Trophoblast cell (in vitro differentiated cells and primary cell): ENCODE measurements at regions not wholly inside any gene's neighbourhood (a gene's known extent, or its start where the extent isn't known, plus 50 kb on each side); places are given as distances from the start of the nearest gene placed in this dataset.

Experiments used
- DNase-seq, 2 donors: peaks; one replicate each; pipeline ENCODE4 v3.0.0-alpha.2; 2016
- H2AFZ ChIP-seq: 2 replicates; pipeline ENCODE4 v1.6.1; 2013; ENCODE audit warnings: low read length, moderate library complexity, mild to moderate bottlenecking; ENCODE audit not compliant: insufficient read depth, poor library complexity
- H2AK5ac ChIP-seq: 2 replicates; pipeline ENCODE4 v1.6.1; 2013; ENCODE audit warnings: mild to moderate bottlenecking, low read length
- H2BK120ac ChIP-seq: 2 replicates; pipeline ENCODE4 v1.6.1; 2013; ENCODE audit warnings: low read length, mild to moderate bottlenecking, moderate library complexity; ENCODE audit not compliant: insufficient read depth, poor library complexity
- H2BK12ac ChIP-seq: 2 replicates; pipeline ENCODE4 v1.6.1; 2013; ENCODE audit warnings: mild to moderate bottlenecking, low read length, moderate library complexity
- H2BK5ac ChIP-seq: 2 replicates; pipeline ENCODE4 v1.6.1; 2013; ENCODE audit warnings: low read length, low read depth, moderate library complexity, mild to moderate bottlenecking; ENCODE audit not compliant: poor library complexity
- H3K14ac ChIP-seq: 2 replicates; pipeline ENCODE4 v1.6.1; 2013; ENCODE audit warnings: mild to moderate bottlenecking, low read length
- H3K18ac ChIP-seq: 2 replicates; pipeline ENCODE4 v1.6.1; 2013; ENCODE audit warnings: mild to moderate bottlenecking, low read length
- H3K23ac ChIP-seq: 2 replicates; pipeline ENCODE4 v1.6.1; 2013; ENCODE audit warnings: low read length
- H3K27ac ChIP-seq: 2 replicates; pipeline ENCODE4 v1.5.1; 2013; ENCODE audit warnings: low read depth, mild to moderate bottlenecking, inconsistent platforms, low read length, moderate library complexity
- H3K27me3 ChIP-seq: 2 replicates; pipeline ENCODE4 v1.6.1; 2013; ENCODE audit warnings: inconsistent platforms, mild to moderate bottlenecking, low read length, moderate library complexity; ENCODE audit not compliant: insufficient read depth
- H3K36me3 ChIP-seq, 2 experiments: 1 replicate in 1 of 2; 2 replicates in 1 of 2; pipeline ENCODE4 v1.6.1; 2013; ENCODE audit warnings: low read length in 2 of 2, mild to moderate bottlenecking in 2 of 2, moderate library complexity in 1 of 2; ENCODE audit not compliant: insufficient read depth in 2 of 2, control insufficient read depth in 1 of 2
- H3K4ac ChIP-seq: 2 replicates; pipeline ENCODE4 v1.6.1; 2013; ENCODE audit warnings: low read depth, mild to moderate bottlenecking, low read length, moderate library complexity
- H3K4me1 ChIP-seq, 2 experiments: 1 replicate in 1 of 2; 2 replicates in 1 of 2; pipeline ENCODE4 v1.6.1; 2013; ENCODE audit warnings: low read length in 2 of 2, mild to moderate bottlenecking in 2 of 2, moderate library complexity in 1 of 2; ENCODE audit not compliant: insufficient read depth in 2 of 2, control insufficient read depth in 1 of 2
- H3K4me2 ChIP-seq: 2 replicates; pipeline ENCODE4 v1.6.1; 2013; ENCODE audit warnings: inconsistent platforms, mild to moderate bottlenecking, low read length, moderate library complexity
- H3K4me3 ChIP-seq: 2 replicates; pipeline ENCODE4 v1.5.1; 2013; ENCODE audit warnings: mild to moderate bottlenecking, low read depth, low read length, inconsistent platforms
- H3K79me1 ChIP-seq: one replicate; pipeline ENCODE4 v1.6.1; 2013; ENCODE audit warnings: low read length
- H3K79me2 ChIP-seq: 2 replicates; pipeline ENCODE4 v1.6.1; 2013; ENCODE audit warnings: low read length, mild to moderate bottlenecking; ENCODE audit not compliant: control insufficient read depth, insufficient read depth, poor library complexity
- H3K9ac ChIP-seq: 2 replicates; pipeline ENCODE4 v1.6.1; 2013; ENCODE audit warnings: mild to moderate bottlenecking, low read length
- H3K9me3 ChIP-seq: 2 replicates; pipeline ENCODE4 v1.6.1; 2013; ENCODE audit warnings: low read depth, mild to moderate bottlenecking, control low read depth, inconsistent platforms, low read length; ENCODE audit not compliant: insufficient read depth
- H4K12ac ChIP-seq: 2 replicates; pipeline ENCODE4 v1.6.1; 2013; ENCODE audit warnings: low read depth, mild to moderate bottlenecking, low read length, moderate library complexity
- H4K8ac ChIP-seq: 2 replicates; pipeline ENCODE4 v1.6.1; 2013; ENCODE audit warnings: low read depth, mild to moderate bottlenecking, low read length, moderate library complexity
- H4K91ac ChIP-seq: one replicate; pipeline ENCODE4 v1.6.1; 2013; ENCODE audit warnings: low read depth, mild to moderate bottlenecking, low read length, moderate library complexity
- WGBS: extraction: QIAGEN DNeasy Blood & Tissue Kit; methylation state at CpG from one replicate; pipeline ENCODE4 v1.1.7; 2013; ENCODE audit warnings: missing lambda C conversion rate; ENCODE audit not compliant: insufficient read length, insufficient coverage; ENCODE audit errors: extremely low coverage; 5-methylcytosine and 5-hydroxymethylcytosine counted together

DNA sequence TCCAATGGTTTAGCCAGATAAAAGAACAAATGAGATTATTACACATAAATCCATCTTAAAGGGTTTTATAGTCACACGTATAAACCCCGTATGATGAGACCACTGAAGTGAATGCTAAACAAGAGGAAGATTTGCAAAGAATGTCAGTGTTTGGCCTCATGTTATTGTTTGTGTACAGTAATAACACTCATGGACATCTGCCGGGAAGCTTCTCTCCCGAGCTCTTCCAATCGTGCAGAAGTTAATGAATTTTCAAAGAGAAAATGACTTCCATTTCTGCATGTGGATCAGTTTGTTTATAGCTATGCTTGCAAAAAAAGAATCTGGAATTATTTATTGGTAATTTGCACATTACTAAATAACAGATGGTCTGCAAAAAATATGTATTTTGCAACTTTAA lies 88.5 kb upstream of the APCDD1 start:
- H3K27ac ChIP-seq = no peak overlapping the region
- no peaks in the 10 kb centered on the region for H3K27me3 ChIP-seq
- H2AK5ac ChIP-seq = no peak overlapping the region
- H3K23ac ChIP-seq = no peak overlapping the region
- no peak overlapping the region for H3K18ac ChIP-seq
- H3K79me2 ChIP-seq = no peaks in the 10 kb centered on the region
- no peak overlapping the region for H3K4ac ChIP-seq
- no peak overlapping the region for H2BK12ac ChIP-seq
- no peaks in the 10 kb centered on the region for H3K36me3 ChIP-seq
- no peak overlapping the region for H3K14ac ChIP-seq
- no peak overlapping the region for H4K8ac ChIP-seq
- H3K4me2 ChIP-seq = no peak overlapping the region
- no peak overlapping the region for H4K12ac ChIP-seq
- no peak overlapping the region for H3K4me3 ChIP-seq
- DNase-seq = no peak
- no peak overlapping the region for H3K9ac ChIP-seq
- no CpG with 5 or more reads among the region's 5 CpGs for WGBS
- no peak overlapping the region for H4K91ac ChIP-seq
- no peak overlapping the region for H2BK5ac ChIP-seq
- H3K79me1 ChIP-seq = no peaks in the 10 kb centered on the region
- H3K9me3 ChIP-seq = peaks cover 2% of the 10 kb centered on the region
- H2AFZ ChIP-seq = no peak overlapping the region
- no peak overlapping the region for H2BK120ac ChIP-seq
- no peaks in the 10 kb centered on the region for H3K4me1 ChIP-seq

DNA sequence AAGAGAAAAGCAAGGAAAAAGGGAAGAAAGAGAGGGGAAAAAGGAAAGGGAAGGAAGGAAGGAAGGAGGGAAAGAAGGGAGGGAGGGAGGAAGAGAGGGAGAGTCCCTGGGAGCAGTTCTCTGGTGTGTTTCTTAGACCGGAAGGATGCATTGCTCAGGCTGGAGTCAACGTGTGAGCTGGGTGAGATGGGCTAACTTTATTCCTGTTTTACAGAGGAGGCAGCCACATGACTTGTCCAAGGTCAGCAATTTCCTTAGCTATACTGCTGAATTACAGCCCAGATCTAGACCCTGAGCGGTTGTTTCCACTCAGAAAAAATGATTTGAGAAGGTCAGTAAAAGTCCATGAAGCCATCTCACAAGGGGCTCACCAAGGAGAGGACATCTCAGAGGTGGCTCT lies 86.6 kb upstream of the APCDD1 start:
- Histone ChIP-seq H2BK5ac (no peak overlapping the region), H3K79me2 (no peaks in the 10 kb centered on the region), H3K14ac (no peak overlapping the region), H4K8ac (no peak overlapping the region), H2AFZ (no peak overlapping the region), H3K23ac (no peak overlapping the region), H2AK5ac (no peak overlapping the region), H3K36me3 (no peaks in the 10 kb centered on the region), H3K27ac (no peak overlapping the region), H3K4ac (no peak overlapping the region), H2BK12ac (no peak overlapping the region), H4K12ac (no peak overlapping the region), H3K79me1 (no peaks in the 10 kb centered on the region), H3K27me3 (no peaks in the 10 kb centered on the region), H3K4me1 (no peaks in the 10 kb centered on the region), H3K4me3 (no peak overlapping the region), H3K4me2 (no peak overlapping the region), H3K18ac (no peak overlapping the region), H3K9ac (no peak overlapping the region), H4K91ac (no peak overlapping the region), H3K9me3 (peaks cover 2% of the 10 kb centered on the region), H2BK120ac (no peak overlapping the region)
- no CpG with 5 or more reads among the region's 3 CpGs for WGBS
- DNase-seq = no peak

DNA sequence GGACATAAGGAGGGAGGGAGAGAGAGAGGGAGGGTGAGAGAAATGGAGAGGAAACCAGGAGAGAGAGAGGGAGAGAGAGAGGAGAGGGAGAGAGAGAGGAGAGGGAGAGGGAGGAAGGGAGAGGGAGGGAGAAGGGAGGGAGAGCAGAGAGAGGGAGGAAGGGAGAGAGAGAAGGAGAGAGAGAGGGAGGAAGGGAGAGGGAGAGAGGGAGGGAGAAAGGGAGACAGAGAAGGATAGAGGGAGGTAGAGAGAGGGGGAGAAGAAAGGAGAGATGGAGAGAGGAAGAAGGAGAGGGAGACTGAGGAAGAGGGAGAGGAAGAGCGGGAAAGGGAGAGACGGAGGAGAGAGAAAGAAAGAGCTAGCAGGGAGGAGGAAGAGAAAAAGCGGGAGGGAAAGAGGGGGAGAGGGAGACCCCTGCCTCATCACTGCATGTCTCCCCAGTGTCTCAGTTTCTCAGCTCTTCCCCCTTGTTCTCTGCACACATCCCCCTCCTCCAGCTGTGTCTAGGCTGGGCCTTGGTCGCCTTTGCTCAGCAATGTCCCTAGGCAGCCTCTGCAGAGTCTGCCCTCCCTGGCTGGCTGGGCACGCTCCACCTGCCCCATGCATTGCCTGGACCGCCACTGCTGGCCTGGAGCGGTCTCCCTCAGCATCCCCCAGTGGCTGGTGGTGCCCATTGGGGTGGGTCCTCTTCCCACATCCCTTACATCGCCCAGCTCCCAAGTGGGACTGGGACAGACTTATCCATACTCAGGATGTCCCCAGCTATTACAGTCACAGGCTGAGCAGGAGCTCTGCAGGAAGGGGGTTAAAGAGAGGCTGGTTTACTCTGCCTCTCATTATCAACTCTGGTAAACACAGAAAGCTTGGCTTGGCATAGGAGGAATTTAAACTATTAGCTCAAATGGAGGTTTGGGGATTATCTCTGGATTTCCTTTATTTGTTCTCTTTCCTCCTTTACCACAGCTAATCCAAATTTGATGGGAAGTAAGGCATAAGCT lies 85.7 kb upstream of the APCDD1 start:
- Histone ChIP-seq H3K27ac (no peak overlapping the region), H4K12ac (no peak overlapping the region), H3K18ac (no peak overlapping the region), H3K4me2 (no peak overlapping the region), H3K79me1 (no peaks in the 10 kb centered on the region), H2BK12ac (no peak overlapping the region), H2BK120ac (no peak overlapping the region), H3K23ac (no peak overlapping the region), H2AFZ (no peak overlapping the region), H3K14ac (no peak overlapping the region), H2AK5ac (no peak overlapping the region), H4K91ac (no peak overlapping the region), H3K79me2 (no peaks in the 10 kb centered on the region), H3K27me3 (no peaks in the 10 kb centered on the region), H4K8ac (no peak overlapping the region), H2BK5ac (no peak overlapping the region), H3K9ac (no peak overlapping the region), H3K4ac (no peak overlapping the region), H3K4me3 (no peak overlapping the region), H3K36me3 (no peaks in the 10 kb centered on the region), H3K4me1 (no peaks in the 10 kb centered on the region), H3K9me3 (peaks cover 2% of the 10 kb centered on the region)
- DNase-seq = no peak
- no CpG with 5 or more reads among the region's 8 CpGs for WGBS

DNA sequence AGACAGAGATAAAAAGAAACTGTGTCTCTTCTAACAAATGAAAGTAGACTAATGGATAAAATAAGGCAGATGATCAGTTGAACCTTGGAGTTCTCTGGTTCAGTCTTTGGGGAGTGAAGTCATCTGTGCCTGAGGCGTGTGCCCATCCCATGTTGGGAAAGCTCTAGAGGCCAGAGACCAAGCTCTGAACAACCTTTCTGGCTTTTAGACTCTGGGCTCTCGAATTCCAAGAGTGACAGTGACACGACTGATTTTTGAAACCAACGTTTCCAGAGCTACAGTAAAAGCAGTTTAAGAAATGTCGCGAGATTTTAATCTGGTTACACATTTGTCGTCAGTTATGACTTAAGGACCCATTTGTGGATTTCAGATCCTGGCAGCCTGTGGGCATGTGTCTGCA lies 83.7 kb upstream of the APCDD1 start:
- H2AFZ ChIP-seq = no peak overlapping the region
- no peak overlapping the region for H3K4me2 ChIP-seq
- no peaks in the 10 kb centered on the region for H3K79me2 ChIP-seq
- no peaks in the 10 kb centered on the region for H3K79me1 ChIP-seq
- H3K4me1 ChIP-seq = peaks cover 0 to 2% of the 10 kb centered on the region in 2 experiments
- no peaks in the 10 kb centered on the region for H3K27me3 ChIP-seq
- H2BK5ac ChIP-seq = no peak overlapping the region
- H3K9me3 ChIP-seq = peaks cover 2% of the 10 kb centered on the region
- H3K4ac ChIP-seq = no peak overlapping the region
- H4K8ac ChIP-seq = no peak overlapping the region
- no peak overlapping the region for H3K4me3 ChIP-seq
- no peak overlapping the region for H2BK12ac ChIP-seq
- H3K27ac ChIP-seq = no peak overlapping the region
- H4K91ac ChIP-seq = no peak overlapping the region
- H3K36me3 ChIP-seq = no peaks in the 10 kb centered on the region
- H2AK5ac ChIP-seq = no peak overlapping the region
- H4K12ac ChIP-seq = no peak overlapping the region
- no peak overlapping the region for H3K18ac ChIP-seq
- WGBS = no CpG with 5 or more reads among the region's 7 CpGs
- no peak overlapping the region for H3K23ac ChIP-seq
- DNase-seq = peak; percentile 59 to 75
- no peak overlapping the region for H3K14ac ChIP-seq
- H3K9ac ChIP-seq = no peak overlapping the region
- H2BK120ac ChIP-seq = no peak overlapping the region
